Lower leg skin (tissue), 3 donors: ENCODE measurements at regions not wholly inside any gene's neighbourhood (a gene's known extent, or its start where the extent isn't known, plus 50 kb on each side); places are given as distances from the start of the nearest gene placed in this dataset.

Experiments
- POLR2A ChIP-seq, 2 donors: fragments of 450-650 bp; IDR thresholded peaks; one replicate each; pipeline ENCODE4 v1.6.1; 2016 to 2017; ENCODE audit warnings: antibody characterized with exemption in 2 of 2, mild to moderate bottlenecking in 1 of 2, moderate library complexity in 1 of 2
- TF ChIP-seq, protein P1 (sequence below), 3 donors: fragments of 450-650 bp; IDR thresholded peaks; one replicate each; pipeline ENCODE4 v1.5.1; 2016; ENCODE audit warnings: antibody characterized with exemption in 3 of 3, mild to moderate bottlenecking in 3 of 3, moderate library complexity in 2 of 3

DNA sequence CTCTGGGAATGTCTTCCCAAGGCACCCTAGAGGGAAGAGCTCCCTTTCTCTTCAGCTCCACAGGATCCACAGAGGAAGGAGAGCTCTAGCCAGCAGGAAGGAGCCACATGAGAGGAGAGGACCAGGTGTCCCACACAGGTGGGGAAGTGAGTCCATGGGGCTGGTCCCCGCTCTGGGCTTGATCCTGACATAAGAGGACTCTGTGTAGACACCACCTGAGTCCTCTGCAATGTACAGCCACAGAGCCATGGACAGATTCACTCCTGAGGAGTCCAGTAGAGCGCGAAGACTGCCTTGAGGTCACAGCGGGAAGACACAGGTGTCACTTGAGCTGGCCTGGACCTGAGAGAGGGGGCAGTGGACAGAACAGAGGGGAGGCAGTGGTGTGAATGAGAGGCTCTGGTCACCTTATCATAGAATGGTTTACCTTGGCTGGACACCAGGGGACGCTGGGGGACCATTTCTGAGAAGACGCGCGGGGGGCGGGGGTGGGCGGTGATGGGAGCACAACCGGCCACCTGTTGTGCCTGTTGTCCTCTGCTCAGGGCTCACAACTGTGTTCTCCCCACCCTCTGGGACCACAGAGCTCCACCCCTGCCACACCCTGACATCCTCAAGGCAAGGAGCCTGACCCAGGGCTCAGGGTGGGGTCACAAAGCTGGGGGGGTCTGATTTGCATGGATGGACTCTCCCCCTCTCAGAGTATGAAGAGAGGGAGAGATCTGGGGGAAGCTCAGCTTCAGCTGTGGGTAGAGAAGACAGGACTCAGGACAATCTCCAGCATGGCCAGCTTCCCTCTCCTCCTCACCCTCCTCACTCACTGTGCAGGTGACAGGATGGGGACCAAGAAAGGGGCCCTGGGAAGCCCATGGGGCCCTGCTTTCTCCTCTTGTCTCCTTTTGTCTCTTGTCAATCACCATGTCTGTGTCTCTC, 128.2 kb downstream of the ZNF280B start:
- TF ChIP-seq POLR2A (IDR thresholded peaks at IDR 0.05), result no peak
- TF ChIP-seq, protein P1, sequence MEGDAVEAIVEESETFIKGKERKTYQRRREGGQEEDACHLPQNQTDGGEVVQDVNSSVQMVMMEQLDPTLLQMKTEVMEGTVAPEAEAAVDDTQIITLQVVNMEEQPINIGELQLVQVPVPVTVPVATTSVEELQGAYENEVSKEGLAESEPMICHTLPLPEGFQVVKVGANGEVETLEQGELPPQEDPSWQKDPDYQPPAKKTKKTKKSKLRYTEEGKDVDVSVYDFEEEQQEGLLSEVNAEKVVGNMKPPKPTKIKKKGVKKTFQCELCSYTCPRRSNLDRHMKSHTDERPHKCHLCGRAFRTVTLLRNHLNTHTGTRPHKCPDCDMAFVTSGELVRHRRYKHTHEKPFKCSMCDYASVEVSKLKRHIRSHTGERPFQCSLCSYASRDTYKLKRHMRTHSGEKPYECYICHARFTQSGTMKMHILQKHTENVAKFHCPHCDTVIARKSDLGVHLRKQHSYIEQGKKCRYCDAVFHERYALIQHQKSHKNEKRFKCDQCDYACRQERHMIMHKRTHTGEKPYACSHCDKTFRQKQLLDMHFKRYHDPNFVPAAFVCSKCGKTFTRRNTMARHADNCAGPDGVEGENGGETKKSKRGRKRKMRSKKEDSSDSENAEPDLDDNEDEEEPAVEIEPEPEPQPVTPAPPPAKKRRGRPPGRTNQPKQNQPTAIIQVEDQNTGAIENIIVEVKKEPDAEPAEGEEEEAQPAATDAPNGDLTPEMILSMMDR (IDR thresholded peaks at IDR 0.05), result no peak
